SK-N-SH treated with all-trans-retinoic acid at 6 μM for 48 hours (cell line): ENCODE measurements at regions not wholly inside any gene's neighbourhood (a gene's known extent, or its start where the extent isn't known, plus 50 kb on each side); places are given as distances from the start of the nearest gene placed in this dataset.

Source experiments
- ATAC-seq: fragments of 200-7000 bp; cut with Tn5 transposase; 3 replicates; pipeline ENCODE4 v1.9.1; 2020; ENCODE audit warnings: mild to moderate bottlenecking, moderate library complexity
- ARNTL ChIP-seq: fragments of 450-650 bp; formaldehyde crosslinking; IDR thresholded peaks from 2 replicates; pipeline ENCODE4 v1.5.0; 2020; ENCODE audit warnings: low read depth, mild to moderate bottlenecking, moderate library complexity, borderline replicate concordance
- BACH2 ChIP-seq: fragments of 250-450 bp; sonication (Bioruptor Pico); IDR thresholded peaks from 2 replicates; pipeline ENCODE4 v1.9.0; 2021; ENCODE audit warnings: mild to moderate bottlenecking, borderline replicate concordance
- CSDC2 ChIP-seq: fragments of 250-450 bp; sonication (Bioruptor Pico); IDR thresholded peaks from 2 replicates; pipeline ENCODE4 v1.5.0; 2020; ENCODE audit warnings: mild to moderate bottlenecking, moderate library complexity
- ESRRG ChIP-seq: fragments of 250-450 bp; sonication (Bioruptor Pico); IDR thresholded peaks from 2 replicates; pipeline ENCODE4 v1.6.1; 2021; ENCODE audit warnings: mild to moderate bottlenecking
- GLIS3 ChIP-seq: fragments of 250-450 bp; sonication (Bioruptor Pico); IDR thresholded peaks from 2 replicates; pipeline ENCODE4 v1.5.0; 2020; ENCODE audit warnings: mild to moderate bottlenecking, moderate library complexity
- ISL1 ChIP-seq: fragments of 250-450 bp; sonication (Bioruptor Pico); IDR thresholded peaks from 2 replicates; pipeline ENCODE4 v2.1.2; 2022; ENCODE audit warnings: mild to moderate bottlenecking, moderate library complexity
- OSR1 ChIP-seq: fragments of 250-450 bp; sonication (Bioruptor Pico); IDR thresholded peaks from 2 replicates; pipeline ENCODE4 v1.8.0; 2022; ENCODE audit warnings: moderate library complexity, mild to moderate bottlenecking, inconsistent platforms
- PPARA ChIP-seq: fragments of 250-450 bp; sonication (Bioruptor Pico); IDR thresholded peaks from 2 replicates; pipeline ENCODE4 v1.5.0; 2020; ENCODE audit warnings: mild to moderate bottlenecking, borderline replicate concordance
- RARB ChIP-seq: fragments of 250-450 bp; sonication (Bioruptor Pico); IDR thresholded peaks from 2 replicates; pipeline ENCODE4 v1.8.0; 2021; ENCODE audit warnings: mild to moderate bottlenecking, moderate library complexity
- SNAI2 ChIP-seq: fragments of 250-450 bp; sonication (Bioruptor Pico); IDR thresholded peaks from 2 replicates; pipeline ENCODE4 v1.5.0; 2020; ENCODE audit warnings: mild to moderate bottlenecking, moderate library complexity
- ZFP3 ChIP-seq: fragments of 250-450 bp; sonication (Bioruptor Pico); IDR thresholded peaks from 2 replicates; pipeline ENCODE4 v1.5.0; 2020; ENCODE audit warnings: mild to moderate bottlenecking, moderate library complexity
- ZFP30 ChIP-seq: fragments of 450-650 bp; formaldehyde crosslinking; IDR thresholded peaks from 2 replicates; pipeline ENCODE4 v1.5.0; 2022; ENCODE audit warnings: mild to moderate bottlenecking, moderate library complexity
- ZNF565 ChIP-seq: fragments of 450-650 bp; formaldehyde crosslinking; conservative IDR thresholded peaks from 2 replicates; pipeline ENCODE4 v1.5.0; 2020; ENCODE audit warnings: low read depth, mild to moderate bottlenecking, moderate library complexity
- ZNF8 ChIP-seq: fragments of 450-650 bp; formaldehyde crosslinking; IDR thresholded peaks from 2 replicates; pipeline ENCODE4 v1.5.0; 2020; ENCODE audit warnings: mild to moderate bottlenecking, moderate library complexity
- TF ChIP-seq, protein P1 (sequence below): fragments of 250-450 bp; sonication (Bioruptor Pico); IDR thresholded peaks from 2 replicates; pipeline ENCODE4 v1.5.0; 2020; ENCODE audit warnings: mild to moderate bottlenecking, moderate library complexity
- TF ChIP-seq, protein P2 (sequence below): fragments of 250-450 bp; sonication (Bioruptor Pico); IDR thresholded peaks from 2 replicates; pipeline ENCODE4 v1.8.0; 2021; ENCODE audit warnings: low read depth, mild to moderate bottlenecking, moderate library complexity, borderline replicate concordance
- TF ChIP-seq, protein P3 (sequence below): fragments of 250-450 bp; sonication (Bioruptor Pico); IDR thresholded peaks from 2 replicates; pipeline ENCODE4 v1.5.1; 2021; ENCODE audit warnings: mild to moderate bottlenecking, moderate library complexity
- TF ChIP-seq, protein P4 (sequence below): fragments of 250-450 bp; sonication (Bioruptor Pico); IDR thresholded peaks from 2 replicates; pipeline ENCODE4 v1.8.0; 2020; ENCODE audit warnings: mild to moderate bottlenecking, moderate library complexity, borderline replicate concordance
- TF ChIP-seq, protein P5 (sequence below): fragments of 250-450 bp; sonication (Bioruptor Pico); IDR thresholded peaks from 2 replicates; pipeline ENCODE4 v1.5.1; 2020; ENCODE audit warnings: low read depth, mild to moderate bottlenecking, moderate library complexity

DNA sequence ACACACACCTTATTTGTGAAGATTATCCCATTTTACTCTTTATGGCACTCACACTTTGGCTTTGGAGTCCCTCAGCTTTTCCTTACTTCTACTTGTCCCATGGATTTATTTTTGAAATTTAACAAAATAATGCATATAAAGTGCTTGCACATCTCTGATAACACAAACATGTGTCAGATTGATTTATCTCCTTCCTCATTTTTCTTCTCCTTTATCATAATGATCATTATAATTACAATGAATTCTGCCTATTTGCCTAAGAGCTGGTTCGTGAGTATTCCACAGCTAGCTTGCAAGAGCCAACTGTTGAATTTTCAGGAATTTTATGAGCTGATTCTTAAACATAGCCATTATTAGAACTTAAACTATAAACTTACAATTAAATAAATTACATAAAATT is 347.7 kb downstream of the CHSY3 start:
- ATAC-seq = no peak
- TF ChIP-seq GLIS3 (no peak), CSDC2 (CRISPR knock-in tag) (no peak), RARB (CRISPR knock-in tag) (no peak), ZFP30 (CRISPR knock-in tag) (no peak), ZNF8 (CRISPR knock-in tag) (no peak), ZFP3 (CRISPR knock-in tag) (no peak), OSR1 (CRISPR knock-in tag) (no peak)
- TF ChIP-seq, protein P1, sequence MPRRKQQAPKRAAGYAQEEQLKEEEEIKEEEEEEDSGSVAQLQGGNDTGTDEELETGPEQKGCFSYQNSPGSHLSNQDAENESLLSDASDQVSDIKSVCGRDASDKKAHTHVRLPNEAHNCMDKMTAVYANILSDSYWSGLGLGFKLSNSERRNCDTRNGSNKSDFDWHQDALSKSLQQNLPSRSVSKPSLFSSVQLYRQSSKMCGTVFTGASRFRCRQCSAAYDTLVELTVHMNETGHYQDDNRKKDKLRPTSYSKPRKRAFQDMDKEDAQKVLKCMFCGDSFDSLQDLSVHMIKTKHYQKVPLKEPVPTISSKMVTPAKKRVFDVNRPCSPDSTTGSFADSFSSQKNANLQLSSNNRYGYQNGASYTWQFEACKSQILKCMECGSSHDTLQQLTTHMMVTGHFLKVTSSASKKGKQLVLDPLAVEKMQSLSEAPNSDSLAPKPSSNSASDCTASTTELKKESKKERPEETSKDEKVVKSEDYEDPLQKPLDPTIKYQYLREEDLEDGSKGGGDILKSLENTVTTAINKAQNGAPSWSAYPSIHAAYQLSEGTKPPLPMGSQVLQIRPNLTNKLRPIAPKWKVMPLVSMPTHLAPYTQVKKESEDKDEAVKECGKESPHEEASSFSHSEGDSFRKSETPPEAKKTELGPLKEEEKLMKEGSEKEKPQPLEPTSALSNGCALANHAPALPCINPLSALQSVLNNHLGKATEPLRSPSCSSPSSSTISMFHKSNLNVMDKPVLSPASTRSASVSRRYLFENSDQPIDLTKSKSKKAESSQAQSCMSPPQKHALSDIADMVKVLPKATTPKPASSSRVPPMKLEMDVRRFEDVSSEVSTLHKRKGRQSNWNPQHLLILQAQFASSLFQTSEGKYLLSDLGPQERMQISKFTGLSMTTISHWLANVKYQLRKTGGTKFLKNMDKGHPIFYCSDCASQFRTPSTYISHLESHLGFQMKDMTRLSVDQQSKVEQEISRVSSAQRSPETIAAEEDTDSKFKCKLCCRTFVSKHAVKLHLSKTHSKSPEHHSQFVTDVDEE = no peak
- TF ChIP-seq, protein P2, sequence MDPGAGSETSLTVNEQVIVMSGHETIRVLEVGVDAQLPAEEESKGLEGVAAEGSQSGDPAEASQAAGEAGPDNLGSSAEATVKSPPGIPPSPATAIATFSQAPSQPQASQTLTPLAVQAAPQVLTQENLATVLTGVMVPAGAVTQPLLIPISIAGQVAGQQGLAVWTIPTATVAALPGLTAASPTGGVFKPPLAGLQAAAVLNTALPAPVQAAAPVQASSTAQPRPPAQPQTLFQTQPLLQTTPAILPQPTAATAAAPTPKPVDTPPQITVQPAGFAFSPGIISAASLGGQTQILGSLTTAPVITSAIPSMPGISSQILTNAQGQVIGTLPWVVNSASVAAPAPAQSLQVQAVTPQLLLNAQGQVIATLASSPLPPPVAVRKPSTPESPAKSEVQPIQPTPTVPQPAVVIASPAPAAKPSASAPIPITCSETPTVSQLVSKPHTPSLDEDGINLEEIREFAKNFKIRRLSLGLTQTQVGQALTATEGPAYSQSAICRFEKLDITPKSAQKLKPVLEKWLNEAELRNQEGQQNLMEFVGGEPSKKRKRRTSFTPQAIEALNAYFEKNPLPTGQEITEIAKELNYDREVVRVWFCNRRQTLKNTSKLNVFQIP (CRISPR knock-in tag) = no peak
- TF ChIP-seq, protein P3, sequence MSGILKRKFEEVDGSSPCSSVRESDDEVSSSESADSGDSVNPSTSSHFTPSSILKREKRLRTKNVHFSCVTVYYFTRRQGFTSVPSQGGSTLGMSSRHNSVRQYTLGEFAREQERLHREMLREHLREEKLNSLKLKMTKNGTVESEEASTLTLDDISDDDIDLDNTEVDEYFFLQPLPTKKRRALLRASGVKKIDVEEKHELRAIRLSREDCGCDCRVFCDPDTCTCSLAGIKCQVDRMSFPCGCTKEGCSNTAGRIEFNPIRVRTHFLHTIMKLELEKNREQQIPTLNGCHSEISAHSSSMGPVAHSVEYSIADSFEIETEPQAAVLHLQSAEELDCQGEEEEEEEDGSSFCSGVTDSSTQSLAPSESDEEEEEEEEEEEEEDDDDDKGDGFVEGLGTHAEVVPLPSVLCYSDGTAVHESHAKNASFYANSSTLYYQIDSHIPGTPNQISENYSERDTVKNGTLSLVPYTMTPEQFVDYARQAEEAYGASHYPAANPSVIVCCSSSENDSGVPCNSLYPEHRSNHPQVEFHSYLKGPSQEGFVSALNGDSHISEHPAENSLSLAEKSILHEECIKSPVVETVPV = no peak
- TF ChIP-seq, protein P4, sequence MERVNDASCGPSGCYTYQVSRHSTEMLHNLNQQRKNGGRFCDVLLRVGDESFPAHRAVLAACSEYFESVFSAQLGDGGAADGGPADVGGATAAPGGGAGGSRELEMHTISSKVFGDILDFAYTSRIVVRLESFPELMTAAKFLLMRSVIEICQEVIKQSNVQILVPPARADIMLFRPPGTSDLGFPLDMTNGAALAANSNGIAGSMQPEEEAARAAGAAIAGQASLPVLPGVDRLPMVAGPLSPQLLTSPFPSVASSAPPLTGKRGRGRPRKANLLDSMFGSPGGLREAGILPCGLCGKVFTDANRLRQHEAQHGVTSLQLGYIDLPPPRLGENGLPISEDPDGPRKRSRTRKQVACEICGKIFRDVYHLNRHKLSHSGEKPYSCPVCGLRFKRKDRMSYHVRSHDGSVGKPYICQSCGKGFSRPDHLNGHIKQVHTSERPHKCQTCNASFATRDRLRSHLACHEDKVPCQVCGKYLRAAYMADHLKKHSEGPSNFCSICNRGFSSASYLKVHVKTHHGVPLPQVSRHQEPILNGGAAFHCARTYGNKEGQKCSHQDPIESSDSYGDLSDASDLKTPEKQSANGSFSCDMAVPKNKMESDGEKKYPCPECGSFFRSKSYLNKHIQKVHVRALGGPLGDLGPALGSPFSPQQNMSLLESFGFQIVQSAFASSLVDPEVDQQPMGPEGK (CRISPR knock-in tag) = no peak

DNA sequence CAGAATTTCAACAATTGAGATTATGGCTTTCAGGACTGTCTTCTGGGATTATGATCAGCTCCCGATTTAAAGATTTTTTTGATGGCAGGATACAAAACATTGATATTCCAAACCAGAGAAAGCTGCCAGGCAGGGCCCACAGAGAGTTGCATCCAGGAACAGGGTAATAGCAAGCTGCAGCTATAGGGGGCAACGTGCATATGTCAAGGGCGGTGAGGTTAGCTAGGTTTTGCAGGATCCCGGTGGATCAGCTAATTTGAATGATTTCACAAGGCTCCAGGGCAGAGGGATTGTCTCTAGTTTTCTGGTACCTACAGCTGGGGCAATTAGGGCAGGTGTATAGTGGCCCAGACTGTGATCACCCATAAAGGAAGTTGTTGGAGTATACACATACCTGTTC is 339.4 kb downstream of the CHSY3 start:
- TF ChIP-seq ISL1 (CRISPR knock-in tag) (no peak), PPARA (no peak), ARNTL (CRISPR knock-in tag) (no peak), ZNF565 (CRISPR knock-in tag) (no peak), ESRRG (CRISPR knock-in tag) (no peak), GLIS3 (no peak), RARB (CRISPR knock-in tag) (no peak), BACH2 (no peak), ZFP3 (CRISPR knock-in tag) (no peak), SNAI2 (no peak)
- TF ChIP-seq, protein P5, sequence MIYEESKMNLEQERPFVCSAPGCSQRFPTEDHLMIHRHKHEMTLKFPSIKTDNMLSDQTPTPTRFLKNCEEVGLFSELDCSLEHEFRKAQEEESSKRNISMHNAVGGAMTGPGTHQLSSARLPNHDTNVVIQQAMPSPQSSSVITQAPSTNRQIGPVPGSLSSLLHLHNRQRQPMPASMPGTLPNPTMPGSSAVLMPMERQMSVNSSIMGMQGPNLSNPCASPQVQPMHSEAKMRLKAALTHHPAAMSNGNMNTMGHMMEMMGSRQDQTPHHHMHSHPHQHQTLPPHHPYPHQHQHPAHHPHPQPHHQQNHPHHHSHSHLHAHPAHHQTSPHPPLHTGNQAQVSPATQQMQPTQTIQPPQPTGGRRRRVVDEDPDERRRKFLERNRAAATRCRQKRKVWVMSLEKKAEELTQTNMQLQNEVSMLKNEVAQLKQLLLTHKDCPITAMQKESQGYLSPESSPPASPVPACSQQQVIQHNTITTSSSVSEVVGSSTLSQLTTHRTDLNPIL (CRISPR knock-in tag) = no peak
- TF ChIP-seq, protein P2 (CRISPR knock-in tag) = no peak
- TF ChIP-seq, protein P1 = no peak
- TF ChIP-seq, all 23 proteins: peak for 0
- ATAC-seq = no peak
